Erythroblast (primary cell): ENCODE measurements at regions not wholly inside any gene's neighbourhood (a gene's known extent, or its start where the extent isn't known, plus 50 kb on each side); places are given as distances from the start of the nearest gene placed in this dataset.

Source experiments
- GATA1 ChIP-seq: IDR thresholded peaks from 2 replicates; pipeline ENCODE4 v1.6.1; 2011; ENCODE audit warnings: low read depth, mild to moderate bottlenecking, control low read depth, low read length, moderate library complexity
- POLR2A ChIP-seq: IDR thresholded peaks from 2 replicates; pipeline ENCODE4 v1.6.1; 2011; ENCODE audit warnings: mild to moderate bottlenecking, low read length

- TF ChIP-seq POLR2A (no peak), GATA1 (no peak)
Observed at GRCh38 chr2:37793004-37793403, 121.6 kb upstream of the CDC42EP3 start.
